ENCODE measurements at regions not wholly inside any gene's neighbourhood (a gene's known extent, or its start where the extent isn't known, plus 50 kb on each side); places are given as distances from the start of the nearest gene placed in this dataset.

DNA sequence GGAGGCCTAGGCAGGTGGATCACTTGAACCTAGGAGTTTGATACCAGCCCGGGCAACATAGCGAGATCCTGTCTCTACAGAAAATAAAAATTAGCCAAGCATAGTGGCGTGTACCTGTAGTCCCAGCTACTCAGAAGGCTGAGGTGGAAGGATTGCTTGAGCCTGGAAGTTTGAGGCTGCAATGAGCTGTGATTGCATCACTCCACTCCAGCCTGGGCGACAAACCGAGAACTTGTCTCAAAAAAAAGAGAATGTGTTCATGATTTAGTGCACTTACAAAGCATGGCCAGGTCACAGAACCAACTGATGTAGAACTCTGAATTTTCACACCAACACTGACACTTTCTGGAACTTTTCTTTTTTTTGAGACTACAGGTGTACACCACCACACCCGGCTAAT is 182.7 kb downstream of the ZFP64 start:
- TF ChIP-seq, protein P1, sequence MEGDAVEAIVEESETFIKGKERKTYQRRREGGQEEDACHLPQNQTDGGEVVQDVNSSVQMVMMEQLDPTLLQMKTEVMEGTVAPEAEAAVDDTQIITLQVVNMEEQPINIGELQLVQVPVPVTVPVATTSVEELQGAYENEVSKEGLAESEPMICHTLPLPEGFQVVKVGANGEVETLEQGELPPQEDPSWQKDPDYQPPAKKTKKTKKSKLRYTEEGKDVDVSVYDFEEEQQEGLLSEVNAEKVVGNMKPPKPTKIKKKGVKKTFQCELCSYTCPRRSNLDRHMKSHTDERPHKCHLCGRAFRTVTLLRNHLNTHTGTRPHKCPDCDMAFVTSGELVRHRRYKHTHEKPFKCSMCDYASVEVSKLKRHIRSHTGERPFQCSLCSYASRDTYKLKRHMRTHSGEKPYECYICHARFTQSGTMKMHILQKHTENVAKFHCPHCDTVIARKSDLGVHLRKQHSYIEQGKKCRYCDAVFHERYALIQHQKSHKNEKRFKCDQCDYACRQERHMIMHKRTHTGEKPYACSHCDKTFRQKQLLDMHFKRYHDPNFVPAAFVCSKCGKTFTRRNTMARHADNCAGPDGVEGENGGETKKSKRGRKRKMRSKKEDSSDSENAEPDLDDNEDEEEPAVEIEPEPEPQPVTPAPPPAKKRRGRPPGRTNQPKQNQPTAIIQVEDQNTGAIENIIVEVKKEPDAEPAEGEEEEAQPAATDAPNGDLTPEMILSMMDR (IDR thresholded peaks at IDR 0.05), result no peak
- TF ChIP-seq POLR2A (IDR thresholded peaks at IDR 0.05) (no peak), POLR2AphosphoS5 (IDR thresholded peaks at IDR 0.05; ENCODE audit: insufficient read depth in 1 of 2, low read depth in 1 of 2) (no peak)
